Stimulated activated CD8-positive, alpha-beta memory T cell treated with anti-CD3 and anti-CD28 coated beads, Interleukin-7, amount 100 ng/mL, for 48 hours (primary cell): ENCODE measurements at regions not wholly inside any gene's neighbourhood (a gene's known extent, or its start where the extent isn't known, plus 50 kb on each side); places are given as distances from the start of the nearest gene placed in this dataset.
"Not testable (repeated sequence)": the region's sequence is repeated elsewhere in the genome, so short reads cannot be mapped to it uniquely, and the experiment has no call there.

ENCODE experiments used
- DNase-seq, 2 donors: peaks; one replicate each; pipeline ENCODE4 v3.0.0-alpha.2; 2020; ENCODE audit warnings: low read depth in 1 of 2; ENCODE audit errors: extremely low read depth in 1 of 2

GRCh38 chr17:63171428-63172393 lies 205.7 kb downstream of the TANC2 start:
- no peak for DNase-seq

GRCh38 chr17:63173450-63173849 lies 207.4 kb downstream of the TANC2 start:
- DNase-seq: no peak

GRCh38 chr17:63173903-63174302 lies 207.9 kb downstream of the TANC2 start:
- DNase-seq: no peak

- no peak for DNase-seq
These were observed 212.5 kb downstream of the TANC2 start for GRCh38 chr17:63178530-63178929.

GRCh38 chr17:63181856-63182255 lies 215.8 kb downstream of the TANC2 start:
- DNase-seq: no peak

GRCh38 chr17:63185420-63185819 lies 219.4 kb downstream of the TANC2 start:
- no peak for DNase-seq

GRCh38 chr17:63189082-63189481 lies 223.0 kb downstream of the TANC2 start:
- no peak for DNase-seq

GRCh38 chr17:63189930-63190329 lies 223.9 kb downstream of the TANC2 start:
- DNase-seq: no peak

- no peak for DNase-seq
These were observed 224.9 kb downstream of the TANC2 start for GRCh38 chr17:63190821-63191370.

- DNase-seq: no peak
These were observed 225.6 kb downstream of the TANC2 start for GRCh38 chr17:63191610-63192009.

- no peak for DNase-seq
These were observed 227.8 kb downstream of the TANC2 start for GRCh38 chr17:63193827-63194226.

GRCh38 chr17:63196772-63197335 lies 230.8 kb downstream of the TANC2 start:
- no peak for DNase-seq

GRCh38 chr17:63203652-63204051 lies 237.6 kb downstream of the TANC2 start:
- no peak for DNase-seq

GRCh38 chr17:63221939-63222338 lies 224.2 kb downstream of the CYB561 start:
- DNase-seq: no peak

- DNase-seq: peak in 1 of 2 donors; percentile 7
These were observed 223.5 kb downstream of the CYB561 start for GRCh38 chr17:63222655-63223054.

GRCh38 chr17:63223212-63223911 lies 222.7 kb downstream of the CYB561 start:
- no peak for DNase-seq

- no peak for DNase-seq
These were observed 221.5 kb downstream of the CYB561 start for GRCh38 chr17:63224644-63225043.

GRCh38 chr17:63226720-63227119 lies 219.4 kb downstream of the CYB561 start:
- DNase-seq: not testable (repeated sequence)

GRCh38 chr17:63231015-63231620 lies 215.0 kb downstream of the CYB561 start:
- not testable (repeated sequence) for DNase-seq

GRCh38 chr17:63232565-63233310 lies 213.4 kb downstream of the CYB561 start:
- no peak for DNase-seq
